ENCODE measurements at regions not wholly inside any gene's neighbourhood (a gene's known extent, or its start where the extent isn't known, plus 50 kb on each side); places are given as distances from the start of the nearest gene placed in this dataset.

- no peak overlapping the region for H3K27ac ChIP-seq (ENCODE audit: low read depth, low read length, poor library complexity, severe bottlenecking)
- no peaks in the 10 kb centered on the region for H3K27me3 ChIP-seq (ENCODE audit: insufficient read depth, low read length)
- no peaks in the 10 kb centered on the region for H3F3A ChIP-seq (ENCODE audit: insufficient read depth, low read length)
- H3K9me3 ChIP-seq (ENCODE audit: low read length), result no peaks in the 10 kb centered on the region
- H3K79me2 ChIP-seq (ENCODE audit: insufficient read depth, low read length), result no peaks in the 10 kb centered on the region
- H3K9me2 ChIP-seq (ENCODE audit: low read depth, low read length), result no peaks in the 10 kb centered on the region
- no peak for TF ChIP-seq EZH2 (IDR thresholded peaks at IDR 0.05; ENCODE audit: borderline replicate concordance, low read length)
- no peaks in the 10 kb centered on the region for H3K4me1 ChIP-seq (ENCODE audit: insufficient read depth, low read length, severe bottlenecking)
- H3K9ac ChIP-seq (ENCODE audit: low read length), result no peak overlapping the region
- no peak overlapping the region for H3K4me3 ChIP-seq (ENCODE audit: low read depth, low read length, poor library complexity, severe bottlenecking)
- no peak overlapping the region for H2AFZ ChIP-seq (ENCODE audit: low read length)
- no peaks in the 10 kb centered on the region for H4K20me1 ChIP-seq (ENCODE audit: insufficient read depth, low read length)
- H3K36me3 ChIP-seq (ENCODE audit: insufficient read depth, low read length), result no peaks in the 10 kb centered on the region
- no peak overlapping the region for H3K4me2 ChIP-seq (ENCODE audit: low read length)
Measured at GRCh38 chr10:128316925-128317324, 190.7 kb upstream of the MKI67 start.

- no peak overlapping the region for H3K27ac ChIP-seq (ENCODE audit: low read depth, low read length, poor library complexity, severe bottlenecking)
- no peaks in the 10 kb centered on the region for H3F3A ChIP-seq (ENCODE audit: insufficient read depth, low read length)
- no peaks in the 10 kb centered on the region for H3K27me3 ChIP-seq (ENCODE audit: insufficient read depth, low read length)
- H2AFZ ChIP-seq (ENCODE audit: low read length), result no peak overlapping the region
- no peaks in the 10 kb centered on the region for H3K36me3 ChIP-seq (ENCODE audit: insufficient read depth, low read length)
- no peaks in the 10 kb centered on the region for H4K20me1 ChIP-seq (ENCODE audit: insufficient read depth, low read length)
- H3K9ac ChIP-seq (ENCODE audit: low read length), result no peak overlapping the region
- no peaks in the 10 kb centered on the region for H3K9me2 ChIP-seq (ENCODE audit: low read depth, low read length)
- no peak for TF ChIP-seq CTCF (IDR thresholded peaks at IDR 0.05; ENCODE audit: low read length)
- no peak for TF ChIP-seq EZH2 (IDR thresholded peaks at IDR 0.05; ENCODE audit: borderline replicate concordance, low read length)
- H3K4me3 ChIP-seq (ENCODE audit: low read depth, low read length, poor library complexity, severe bottlenecking), result no peak overlapping the region
- no peaks in the 10 kb centered on the region for H3K79me2 ChIP-seq (ENCODE audit: insufficient read depth, low read length)
- no peak overlapping the region for H3K4me2 ChIP-seq (ENCODE audit: low read length)
- no peaks in the 10 kb centered on the region for H3K9me3 ChIP-seq (ENCODE audit: low read length)
- H3K4me1 ChIP-seq (ENCODE audit: insufficient read depth, low read length, severe bottlenecking), result no peaks in the 10 kb centered on the region
Measured at GRCh38 chr10:128318366-128318765, 192.1 kb upstream of the MKI67 start.

GRCh38 chr10:128318913-128319312 lies 192.7 kb upstream of the MKI67 start:
- Histone ChIP-seq H3F3A (ENCODE audit: insufficient read depth, low read length) (no peaks in the 10 kb centered on the region), H3K9ac (ENCODE audit: low read length) (no peak overlapping the region), H3K27me3 (ENCODE audit: insufficient read depth, low read length) (no peaks in the 10 kb centered on the region), H3K9me2 (ENCODE audit: low read depth, low read length) (no peaks in the 10 kb centered on the region), H3K79me2 (ENCODE audit: insufficient read depth, low read length) (no peaks in the 10 kb centered on the region), H3K36me3 (ENCODE audit: insufficient read depth, low read length) (no peaks in the 10 kb centered on the region), H3K4me1 (ENCODE audit: insufficient read depth, low read length, severe bottlenecking) (no peaks in the 10 kb centered on the region), H3K9me3 (ENCODE audit: low read length) (no peaks in the 10 kb centered on the region), H3K4me3 (ENCODE audit: low read depth, low read length, poor library complexity, severe bottlenecking) (no peak overlapping the region), H2AFZ (ENCODE audit: low read length) (no peak overlapping the region), H4K20me1 (ENCODE audit: insufficient read depth, low read length) (no peaks in the 10 kb centered on the region), H3K27ac (ENCODE audit: low read depth, low read length, poor library complexity, severe bottlenecking) (no peak overlapping the region), H3K4me2 (ENCODE audit: low read length) (no peak overlapping the region)
- TF ChIP-seq CTCF (IDR thresholded peaks at IDR 0.05; ENCODE audit: low read length) (no peak), EZH2 (IDR thresholded peaks at IDR 0.05; ENCODE audit: borderline replicate concordance, low read length) (no peak)

GRCh38 chr10:128322106-128322505 lies 195.9 kb upstream of the MKI67 start:
- H3K4me3 ChIP-seq (ENCODE audit: low read depth, low read length, poor library complexity, severe bottlenecking), result no peak overlapping the region
- H3F3A ChIP-seq (ENCODE audit: insufficient read depth, low read length), result no peaks in the 10 kb centered on the region
- TF ChIP-seq EZH2 (IDR thresholded peaks at IDR 0.05; ENCODE audit: borderline replicate concordance, low read length) (no peak), CTCF (IDR thresholded peaks at IDR 0.05; ENCODE audit: low read length) (no peak)
- no peaks in the 10 kb centered on the region for H3K79me2 ChIP-seq (ENCODE audit: insufficient read depth, low read length)
- no peak overlapping the region for H3K27ac ChIP-seq (ENCODE audit: low read depth, low read length, poor library complexity, severe bottlenecking)
- H2AFZ ChIP-seq (ENCODE audit: low read length), result no peak overlapping the region
- H3K27me3 ChIP-seq (ENCODE audit: insufficient read depth, low read length), result no peaks in the 10 kb centered on the region
- H4K20me1 ChIP-seq (ENCODE audit: insufficient read depth, low read length), result no peaks in the 10 kb centered on the region
- H3K9ac ChIP-seq (ENCODE audit: low read length), result no peak overlapping the region
- no peaks in the 10 kb centered on the region for H3K4me1 ChIP-seq (ENCODE audit: insufficient read depth, low read length, severe bottlenecking)
- H3K9me3 ChIP-seq (ENCODE audit: low read length), result no peaks in the 10 kb centered on the region
- H3K4me2 ChIP-seq (ENCODE audit: low read length), result no peak overlapping the region
- no peaks in the 10 kb centered on the region for H3K36me3 ChIP-seq (ENCODE audit: insufficient read depth, low read length)
- H3K9me2 ChIP-seq (ENCODE audit: low read depth, low read length), result no peaks in the 10 kb centered on the region
